ENCODE measurements at regions not wholly inside any gene's neighbourhood (a gene's known extent, or its start where the extent isn't known, plus 50 kb on each side); places are given as distances from the start of the nearest gene placed in this dataset.

GRCh38 chrX:6917666-6918065, 229.8 kb upstream of the STS start:
- H3K36me3 ChIP-seq (ENCODE audit: insufficient read depth in 1 of 2, low read depth in 1 of 2) = no peaks in the 10 kb centered on the region
- ATAC-seq = no peak
- H3K27ac ChIP-seq = no peak overlapping the region
- H3K27me3 ChIP-seq (ENCODE audit: insufficient read depth in 3 of 3, low read length in 2 of 3) = no peaks in the 10 kb centered on the region
- no peaks in the 10 kb centered on the region for H3K4me1 ChIP-seq
- H3K9me3 ChIP-seq = no peaks in the 10 kb centered on the region
- no peak for DNase-seq
- intact Hi-C loops (cut with DNase I) = no loop called here
- WGBS, 3 donors = 57 to 73% (median 65%) methylated on average over 6 of the region's 6 CpGs
- no peak overlapping the region for H3K4me3 ChIP-seq
- TF ChIP-seq, protein P1, sequence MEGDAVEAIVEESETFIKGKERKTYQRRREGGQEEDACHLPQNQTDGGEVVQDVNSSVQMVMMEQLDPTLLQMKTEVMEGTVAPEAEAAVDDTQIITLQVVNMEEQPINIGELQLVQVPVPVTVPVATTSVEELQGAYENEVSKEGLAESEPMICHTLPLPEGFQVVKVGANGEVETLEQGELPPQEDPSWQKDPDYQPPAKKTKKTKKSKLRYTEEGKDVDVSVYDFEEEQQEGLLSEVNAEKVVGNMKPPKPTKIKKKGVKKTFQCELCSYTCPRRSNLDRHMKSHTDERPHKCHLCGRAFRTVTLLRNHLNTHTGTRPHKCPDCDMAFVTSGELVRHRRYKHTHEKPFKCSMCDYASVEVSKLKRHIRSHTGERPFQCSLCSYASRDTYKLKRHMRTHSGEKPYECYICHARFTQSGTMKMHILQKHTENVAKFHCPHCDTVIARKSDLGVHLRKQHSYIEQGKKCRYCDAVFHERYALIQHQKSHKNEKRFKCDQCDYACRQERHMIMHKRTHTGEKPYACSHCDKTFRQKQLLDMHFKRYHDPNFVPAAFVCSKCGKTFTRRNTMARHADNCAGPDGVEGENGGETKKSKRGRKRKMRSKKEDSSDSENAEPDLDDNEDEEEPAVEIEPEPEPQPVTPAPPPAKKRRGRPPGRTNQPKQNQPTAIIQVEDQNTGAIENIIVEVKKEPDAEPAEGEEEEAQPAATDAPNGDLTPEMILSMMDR (IDR thresholded peaks at IDR 0.05) = no peak

DNA sequence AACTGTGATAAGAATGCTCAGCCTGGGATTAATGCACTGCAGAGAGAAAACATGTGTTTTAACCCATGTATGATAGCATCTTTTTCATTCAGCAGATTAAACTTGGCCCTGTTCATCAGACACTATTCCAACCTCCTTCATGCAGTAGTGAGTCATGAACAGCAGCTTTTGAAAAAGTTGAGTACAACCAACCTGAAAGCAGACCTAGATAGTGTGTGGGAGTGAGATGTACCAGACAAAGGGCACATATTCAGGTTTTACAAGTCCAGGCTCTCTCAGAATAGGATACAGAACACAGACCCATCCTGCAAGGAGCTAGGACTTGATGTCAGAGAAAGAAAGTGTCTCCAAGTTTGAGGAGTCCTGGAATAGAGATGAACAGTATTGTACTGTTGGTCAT, 237.3 kb upstream of the STS start:
- TF ChIP-seq, protein P1 (IDR thresholded peaks at IDR 0.05) = no peak
- H3K36me3 ChIP-seq (ENCODE audit: insufficient read depth in 1 of 2, low read depth in 1 of 2) = no peaks in the 10 kb centered on the region
- ATAC-seq (no peak), DNase-seq (no peak)
- H3K4me1 ChIP-seq = no peaks in the 10 kb centered on the region
- no peaks in the 10 kb centered on the region for H3K27me3 ChIP-seq (ENCODE audit: insufficient read depth in 3 of 3, low read length in 2 of 3)
- no peaks in the 10 kb centered on the region for H3K9me3 ChIP-seq
- intact Hi-C loops (cut with DNase I) = no loop called here
- H3K4me3 ChIP-seq = no peak overlapping the region
- no peak overlapping the region for H3K27ac ChIP-seq

DNA sequence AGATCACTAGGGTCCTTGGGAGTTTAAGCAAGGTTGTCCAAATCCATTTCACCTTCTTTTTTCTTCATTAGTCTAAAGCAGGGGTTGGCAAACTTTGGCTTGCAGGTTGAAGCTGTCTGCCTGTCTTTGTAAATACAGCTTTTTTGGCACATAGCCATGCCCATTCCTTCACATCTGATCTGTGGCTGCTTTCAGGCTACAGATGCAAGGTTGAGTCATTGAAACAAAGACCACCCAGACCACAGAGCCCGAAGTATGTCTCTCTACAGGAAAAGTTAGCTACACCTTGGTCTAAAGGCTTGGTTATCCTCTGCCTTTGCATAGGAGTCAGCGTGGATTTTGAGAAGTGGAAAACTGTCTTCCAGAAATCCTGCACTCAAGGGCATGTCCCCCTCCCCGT, 238.1 kb upstream of the STS start:
- TF ChIP-seq, protein P1 (IDR thresholded peaks at IDR 0.05) = no peak
- Histone ChIP-seq H3K9me3 (no peaks in the 10 kb centered on the region), H3K27ac (no peak overlapping the region), H3K4me3 (no peak overlapping the region), H3K4me1 (no peaks in the 10 kb centered on the region), H3K27me3 (ENCODE audit: insufficient read depth in 3 of 3, low read length in 2 of 3) (no peaks in the 10 kb centered on the region), H3K36me3 (ENCODE audit: insufficient read depth in 1 of 2, low read depth in 1 of 2) (no peaks in the 10 kb centered on the region)
- WGBS, 3 donors = 87 to 89% (median 88%) methylated on average over 3 of the region's 3 CpGs
- no peak for ATAC-seq
- intact Hi-C loops (cut with DNase I) = no loop called here
- DNase-seq = no peak

DNA sequence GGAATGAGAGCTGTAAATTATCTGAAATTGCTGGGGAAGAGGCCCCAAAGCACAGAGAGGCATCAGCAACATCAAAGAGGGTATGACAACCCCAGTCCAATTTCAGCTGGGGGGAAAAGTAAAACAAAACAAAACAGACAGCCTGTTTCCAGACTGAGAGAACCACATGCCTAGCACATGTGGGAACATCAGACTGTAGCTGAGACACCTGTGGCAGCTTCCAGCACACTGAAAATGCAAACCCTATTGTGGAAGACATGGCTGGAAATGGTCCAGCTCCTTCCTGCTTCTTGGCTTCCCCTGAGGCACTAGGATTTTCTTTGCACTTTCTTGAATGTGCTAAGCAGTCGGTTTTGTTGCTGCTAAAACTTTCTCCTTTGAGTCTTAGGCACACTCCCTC, 240.9 kb upstream of the STS start:
- no peak overlapping the region for H3K4me3 ChIP-seq
- TF ChIP-seq, protein P1 (IDR thresholded peaks at IDR 0.05) = no peak
- no peak overlapping the region for H3K27ac ChIP-seq
- 40 to 61% (median 50%) methylated on average over 1 of the region's 1 CpG for WGBS, 3 donors
- H3K4me1 ChIP-seq = no peaks in the 10 kb centered on the region
- no peaks in the 10 kb centered on the region for H3K36me3 ChIP-seq (ENCODE audit: insufficient read depth in 1 of 2, low read depth in 1 of 2)
- DNase-seq (no peak), ATAC-seq (no peak)
- intact Hi-C loops (cut with DNase I) = no loop called here
- H3K27me3 ChIP-seq (ENCODE audit: insufficient read depth in 3 of 3, low read length in 2 of 3) = no peaks in the 10 kb centered on the region
- H3K9me3 ChIP-seq = no peaks in the 10 kb centered on the region

DNA sequence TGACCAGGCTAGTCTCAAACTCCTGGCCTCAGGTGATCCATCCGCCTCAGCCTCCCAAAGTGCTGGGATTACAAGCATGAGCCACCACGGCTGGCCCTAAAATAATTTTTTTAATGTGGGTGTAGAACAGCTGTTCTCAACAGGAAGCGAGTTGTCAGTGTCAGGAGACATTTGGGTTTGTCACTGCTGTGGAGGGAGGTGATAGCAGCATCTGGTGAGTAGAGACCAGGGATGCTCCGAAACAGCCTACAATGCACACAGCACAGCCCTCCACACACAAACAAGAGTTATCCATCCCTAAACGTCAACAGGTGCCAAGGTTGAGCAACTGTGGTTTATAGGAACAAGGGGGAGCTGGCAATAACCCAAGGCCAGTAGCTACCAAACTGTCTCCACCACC, 243.4 kb upstream of the STS start:
- no peak for ATAC-seq
- Histone ChIP-seq H3K36me3 (ENCODE audit: insufficient read depth in 1 of 2, low read depth in 1 of 2) (no peaks in the 10 kb centered on the region), H3K9me3 (no peaks in the 10 kb centered on the region), H3K27ac (no peak overlapping the region), H3K4me1 (no peaks in the 10 kb centered on the region), H3K27me3 (ENCODE audit: insufficient read depth in 3 of 3, low read length in 2 of 3) (no peaks in the 10 kb centered on the region), H3K4me3 (no peak overlapping the region)
- TF ChIP-seq, protein P1 (IDR thresholded peaks at IDR 0.05) = no peak
- 50 to 75% (median 54%) methylated on average over 5 of the region's 5 CpGs for WGBS, 3 donors
- intact Hi-C loops (cut with DNase I) = no loop called here
- no peak for DNase-seq
